ENCODE measurements at regions not wholly inside any gene's neighbourhood (a gene's known extent, or its start where the extent isn't known, plus 50 kb on each side); places are given as distances from the start of the nearest gene placed in this dataset.
"Not testable (repeated sequence)": the region's sequence is repeated elsewhere in the genome, so short reads cannot be mapped to it uniquely, and the experiment has no call there.

GRCh38 chr2:53504507-53504906, 263.1 kb upstream of the CHAC2 start:
- Histone ChIP-seq H3K4me3 (ENCODE audit: low read depth, low read length) (no peak overlapping the region), H3K27me3 (ENCODE audit: control insufficient read depth, insufficient read depth, low read length) (no peaks in the 10 kb centered on the region), H3K9me3 (ENCODE audit: control insufficient read depth, insufficient read depth, low read length) (no peaks in the 10 kb centered on the region), H3K36me3 (ENCODE audit: control insufficient read depth, insufficient read depth, low read length) (no peaks in the 10 kb centered on the region), H3K4me1 (ENCODE audit: control insufficient read depth, insufficient read depth, low read length) (no peaks in the 10 kb centered on the region), H3K27ac (ENCODE audit: low read depth, low read length) (no peak overlapping the region)
- WGBS (ENCODE audit: insufficient coverage), result 48% methylated on average over 3 of the region's 3 CpGs
- no peak for DNase-seq (ENCODE audit: low read depth in 4 of 6, low spot score in 6 of 6)

GRCh38 chr2:53500181-53500580, 267.4 kb upstream of the CHAC2 start:
- Histone ChIP-seq H3K4me1 (ENCODE audit: control insufficient read depth, insufficient read depth, low read length) (no peaks in the 10 kb centered on the region), H3K27ac (ENCODE audit: low read depth, low read length) (no peak overlapping the region), H3K27me3 (ENCODE audit: control insufficient read depth, insufficient read depth, low read length) (no peaks in the 10 kb centered on the region), H3K9me3 (ENCODE audit: control insufficient read depth, insufficient read depth, low read length) (no peaks in the 10 kb centered on the region), H3K4me3 (ENCODE audit: low read depth, low read length) (no peak overlapping the region), H3K36me3 (ENCODE audit: control insufficient read depth, insufficient read depth, low read length) (no peaks in the 10 kb centered on the region)
- DNase-seq (ENCODE audit: low read depth in 4 of 6, low spot score in 6 of 6), result no peak
- WGBS (ENCODE audit: insufficient coverage), result no CpG with 5 or more reads among the region's 4 CpGs

GRCh38 chr2:53498210-53498609, 269.4 kb upstream of the CHAC2 start:
- H3K36me3 ChIP-seq (ENCODE audit: control insufficient read depth, insufficient read depth, low read length), result no peaks in the 10 kb centered on the region
- no peaks in the 10 kb centered on the region for H3K4me1 ChIP-seq (ENCODE audit: control insufficient read depth, insufficient read depth, low read length)
- H3K9me3 ChIP-seq (ENCODE audit: control insufficient read depth, insufficient read depth, low read length), result no peaks in the 10 kb centered on the region
- no peaks in the 10 kb centered on the region for H3K27me3 ChIP-seq (ENCODE audit: control insufficient read depth, insufficient read depth, low read length)
- WGBS (ENCODE audit: insufficient coverage), result 78% methylated on average over 1 of the region's 1 CpG
- no peak for DNase-seq (ENCODE audit: low read depth in 4 of 6, low spot score in 6 of 6)
- no peak overlapping the region for H3K4me3 ChIP-seq (ENCODE audit: low read depth, low read length)
- no peak overlapping the region for H3K27ac ChIP-seq (ENCODE audit: low read depth, low read length)

- no peak overlapping the region for H3K4me3 ChIP-seq (ENCODE audit: low read depth, low read length)
- H3K27ac ChIP-seq (ENCODE audit: low read depth, low read length), result no peak overlapping the region
- H3K4me1 ChIP-seq (ENCODE audit: control insufficient read depth, insufficient read depth, low read length), result no peaks in the 10 kb centered on the region
- no peaks in the 10 kb centered on the region for H3K36me3 ChIP-seq (ENCODE audit: control insufficient read depth, insufficient read depth, low read length)
- WGBS (ENCODE audit: insufficient coverage), result 90% methylated on average over 1 of the region's 1 CpG
- DNase-seq (ENCODE audit: low read depth in 4 of 6, low spot score in 6 of 6), result no peak
- H3K27me3 ChIP-seq (ENCODE audit: control insufficient read depth, insufficient read depth, low read length), result no peaks in the 10 kb centered on the region
- H3K9me3 ChIP-seq (ENCODE audit: control insufficient read depth, insufficient read depth, low read length), result no peaks in the 10 kb centered on the region
These were observed 270.6 kb upstream of the CHAC2 start for GRCh38 chr2:53497020-53497419.

- no peak overlapping the region for H3K4me3 ChIP-seq (ENCODE audit: low read depth, low read length)
- no peak overlapping the region for H3K27ac ChIP-seq (ENCODE audit: low read depth, low read length)
- H3K9me3 ChIP-seq (ENCODE audit: control insufficient read depth, insufficient read depth, low read length), result no peaks in the 10 kb centered on the region
- H3K27me3 ChIP-seq (ENCODE audit: control insufficient read depth, insufficient read depth, low read length), result no peaks in the 10 kb centered on the region
- no peaks in the 10 kb centered on the region for H3K36me3 ChIP-seq (ENCODE audit: control insufficient read depth, insufficient read depth, low read length)
- no peaks in the 10 kb centered on the region for H3K4me1 ChIP-seq (ENCODE audit: control insufficient read depth, insufficient read depth, low read length)
- DNase-seq (ENCODE audit: low read depth in 4 of 6, low spot score in 6 of 6), result no peak
These were observed 274.4 kb upstream of the CHAC2 start for GRCh38 chr2:53493210-53493609.

- Histone ChIP-seq H3K27me3 (ENCODE audit: control insufficient read depth, insufficient read depth, low read length) (no peaks in the 10 kb centered on the region), H3K4me3 (ENCODE audit: low read depth, low read length) (no peak overlapping the region), H3K36me3 (ENCODE audit: control insufficient read depth, insufficient read depth, low read length) (no peaks in the 10 kb centered on the region), H3K27ac (ENCODE audit: low read depth, low read length) (no peak overlapping the region), H3K9me3 (ENCODE audit: control insufficient read depth, insufficient read depth, low read length) (peaks cover 1% of the 10 kb centered on the region), H3K4me1 (ENCODE audit: control insufficient read depth, insufficient read depth, low read length) (no peaks in the 10 kb centered on the region)
- 21% methylated on average over 2 of the region's 5 CpGs for WGBS (ENCODE audit: insufficient coverage)
- peak in 2 of 6 donors; percentile 22 to 63 for DNase-seq (ENCODE audit: low read depth in 4 of 6, low spot score in 6 of 6)
These were observed 276.9 kb upstream of the CHAC2 start for GRCh38 chr2:53490659-53491058.

GRCh38 chr2:53486185-53486899, 281.3 kb upstream of the CHAC2 start:
- not testable (repeated sequence) for H3K9me3 ChIP-seq (ENCODE audit: control insufficient read depth, insufficient read depth, low read length); DNase-seq (ENCODE audit: low read depth in 4 of 6, low spot score in 6 of 6); H3K27ac ChIP-seq (ENCODE audit: low read depth, low read length); H3K4me1 ChIP-seq (ENCODE audit: control insufficient read depth, insufficient read depth, low read length); H3K27me3 ChIP-seq (ENCODE audit: control insufficient read depth, insufficient read depth, low read length); H3K36me3 ChIP-seq (ENCODE audit: control insufficient read depth, insufficient read depth, low read length); H3K4me3 ChIP-seq (ENCODE audit: low read depth, low read length)
- WGBS (ENCODE audit: insufficient coverage), result 100% methylated on average over 15 of the region's 15 CpGs

- H3K4me3 ChIP-seq (ENCODE audit: low read depth, low read length), result no peak overlapping the region
- H3K36me3 ChIP-seq (ENCODE audit: control insufficient read depth, insufficient read depth, low read length), result no peaks in the 10 kb centered on the region
- 60% methylated on average over 1 of the region's 3 CpGs for WGBS (ENCODE audit: insufficient coverage)
- DNase-seq (ENCODE audit: low read depth in 4 of 6, low spot score in 6 of 6), result peak in 1 of 6 donors; percentile 68
- H3K27ac ChIP-seq (ENCODE audit: low read depth, low read length), result no peak overlapping the region
- no peaks in the 10 kb centered on the region for H3K4me1 ChIP-seq (ENCODE audit: control insufficient read depth, insufficient read depth, low read length)
- H3K9me3 ChIP-seq (ENCODE audit: control insufficient read depth, insufficient read depth, low read length), result peaks cover 1% of the 10 kb centered on the region
- H3K27me3 ChIP-seq (ENCODE audit: control insufficient read depth, insufficient read depth, low read length), result no peaks in the 10 kb centered on the region
These were observed 282.4 kb upstream of the CHAC2 start for GRCh38 chr2:53485021-53485728.

GRCh38 chr2:53484531-53484930, 283.1 kb upstream of the CHAC2 start:
- no peak overlapping the region for H3K4me3 ChIP-seq (ENCODE audit: low read depth, low read length)
- H3K27me3 ChIP-seq (ENCODE audit: control insufficient read depth, insufficient read depth, low read length), result no peaks in the 10 kb centered on the region
- 86% methylated on average over 1 of the region's 4 CpGs for WGBS (ENCODE audit: insufficient coverage)
- H3K36me3 ChIP-seq (ENCODE audit: control insufficient read depth, insufficient read depth, low read length), result no peaks in the 10 kb centered on the region
- peaks cover 1% of the 10 kb centered on the region for H3K9me3 ChIP-seq (ENCODE audit: control insufficient read depth, insufficient read depth, low read length)
- no peak for DNase-seq (ENCODE audit: low read depth in 4 of 6, low spot score in 6 of 6)
- no peaks in the 10 kb centered on the region for H3K4me1 ChIP-seq (ENCODE audit: control insufficient read depth, insufficient read depth, low read length)
- no peak overlapping the region for H3K27ac ChIP-seq (ENCODE audit: low read depth, low read length)

- Histone ChIP-seq H3K27me3 (ENCODE audit: control insufficient read depth, insufficient read depth, low read length) (no peaks in the 10 kb centered on the region), H3K27ac (ENCODE audit: low read depth, low read length) (no peak overlapping the region), H3K9me3 (ENCODE audit: control insufficient read depth, insufficient read depth, low read length) (no peaks in the 10 kb centered on the region), H3K36me3 (ENCODE audit: control insufficient read depth, insufficient read depth, low read length) (no peaks in the 10 kb centered on the region), H3K4me3 (ENCODE audit: low read depth, low read length) (no peak overlapping the region), H3K4me1 (ENCODE audit: control insufficient read depth, insufficient read depth, low read length) (no peaks in the 10 kb centered on the region)
- no peak for DNase-seq (ENCODE audit: low read depth in 4 of 6, low spot score in 6 of 6)
- WGBS (ENCODE audit: insufficient coverage), result no CpG with 5 or more reads among the region's 1 CpG
These were observed 290.1 kb upstream of the CHAC2 start for GRCh38 chr2:53477517-53477916.
